ENCODE measurements at regions not wholly inside any gene's neighbourhood (a gene's known extent, or its start where the extent isn't known, plus 50 kb on each side); places are given as distances from the start of the nearest gene placed in this dataset.

- DNase-seq (ENCODE audit: low spot score) = no peak
Measured at GRCh38 chr21:43348170-43348766, 78.7 kb downstream of the SIK1 start.

GRCh38 chr21:43347461-43348169, 79.3 kb downstream of the SIK1 start:
- DNase-seq (ENCODE audit: low spot score) = no peak

- no peak for DNase-seq (ENCODE audit: low spot score)
Measured at GRCh38 chr21:43346551-43346950, 80.4 kb downstream of the SIK1 start.

GRCh38 chr21:43345746-43346409, 81.1 kb downstream of the SIK1 start:
- DNase-seq (ENCODE audit: low spot score) = no peak

DNA sequence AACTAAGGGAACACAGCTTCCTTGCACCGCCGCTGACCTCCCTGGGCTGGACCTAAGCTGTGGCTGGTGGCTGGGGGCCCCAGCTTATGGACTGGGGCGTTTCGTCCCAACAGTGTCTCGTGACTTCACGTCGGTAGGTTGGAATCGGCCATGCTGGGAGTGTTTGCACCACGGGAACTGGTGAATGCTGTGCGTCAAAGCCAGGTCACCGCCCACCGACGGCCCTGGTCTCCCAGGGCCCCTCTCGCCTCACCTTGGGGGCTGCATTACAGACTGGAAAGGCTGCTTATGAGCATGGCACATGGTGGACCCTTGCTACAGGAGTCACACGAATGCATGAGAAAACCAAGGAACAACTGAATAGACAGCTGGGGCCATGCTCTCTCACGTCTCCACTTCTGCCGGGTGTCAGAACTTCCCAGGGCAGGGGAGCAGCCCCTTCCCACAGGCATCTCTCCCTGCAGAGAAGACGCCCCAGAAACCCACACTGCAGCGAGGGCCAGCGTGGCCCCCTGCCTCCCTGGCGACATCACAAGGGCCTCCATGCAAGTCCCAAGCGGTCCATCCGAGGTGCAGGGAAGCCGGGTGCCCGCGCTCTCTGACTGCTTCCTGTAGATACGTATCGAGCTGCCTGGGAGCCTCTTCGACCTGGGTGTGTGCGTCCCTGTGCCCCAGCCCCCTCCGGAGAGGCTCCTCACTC, 81.7 kb downstream of the SIK1 start:
- no peak for DNase-seq (ENCODE audit: low spot score)

DNA sequence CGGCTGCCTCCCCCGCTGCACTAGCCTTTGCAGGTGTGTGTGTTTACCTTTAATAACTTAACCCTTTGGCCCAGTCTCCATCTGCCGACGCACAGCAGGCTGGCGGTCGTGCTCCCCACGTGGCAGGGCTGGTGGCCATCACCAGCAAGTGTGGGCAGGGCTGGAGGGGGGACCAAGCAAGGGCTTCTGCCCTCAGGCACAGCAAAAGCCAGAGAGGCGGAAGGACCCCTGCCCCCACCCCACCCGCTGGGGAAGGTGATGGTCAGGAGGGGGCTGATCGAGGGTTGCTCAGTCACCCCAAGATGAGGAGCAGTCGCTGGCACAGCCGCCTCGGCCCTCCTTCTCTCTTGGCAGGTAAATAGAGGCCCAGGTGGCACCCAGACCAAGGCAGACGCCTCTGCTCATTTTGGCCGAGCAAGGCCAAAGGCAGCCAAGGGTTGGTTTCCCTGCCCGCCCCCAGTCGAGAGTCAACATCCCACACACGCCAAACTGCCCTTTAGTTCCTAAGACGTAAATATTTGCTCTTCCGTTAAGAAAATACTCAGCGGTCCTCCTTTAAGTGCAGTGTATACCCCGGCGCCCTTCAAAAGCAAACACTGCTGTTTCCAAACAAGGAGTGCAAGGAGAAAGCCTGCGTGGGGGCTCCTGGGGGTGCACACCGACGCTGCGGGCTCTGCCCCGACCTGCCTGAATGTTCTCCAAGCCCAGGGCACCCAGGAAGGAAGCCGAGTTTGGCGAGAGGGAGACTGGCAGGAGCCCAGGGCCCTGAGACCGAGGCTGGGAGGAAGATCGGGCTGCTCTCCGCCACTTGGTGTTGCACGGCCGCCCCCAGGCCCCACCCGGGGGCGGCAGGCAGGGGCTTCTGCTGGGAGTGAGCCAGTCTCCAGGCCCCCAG, 82.7 kb downstream of the SIK1 start:
- DNase-seq (ENCODE audit: low spot score) = no peak

DNA sequence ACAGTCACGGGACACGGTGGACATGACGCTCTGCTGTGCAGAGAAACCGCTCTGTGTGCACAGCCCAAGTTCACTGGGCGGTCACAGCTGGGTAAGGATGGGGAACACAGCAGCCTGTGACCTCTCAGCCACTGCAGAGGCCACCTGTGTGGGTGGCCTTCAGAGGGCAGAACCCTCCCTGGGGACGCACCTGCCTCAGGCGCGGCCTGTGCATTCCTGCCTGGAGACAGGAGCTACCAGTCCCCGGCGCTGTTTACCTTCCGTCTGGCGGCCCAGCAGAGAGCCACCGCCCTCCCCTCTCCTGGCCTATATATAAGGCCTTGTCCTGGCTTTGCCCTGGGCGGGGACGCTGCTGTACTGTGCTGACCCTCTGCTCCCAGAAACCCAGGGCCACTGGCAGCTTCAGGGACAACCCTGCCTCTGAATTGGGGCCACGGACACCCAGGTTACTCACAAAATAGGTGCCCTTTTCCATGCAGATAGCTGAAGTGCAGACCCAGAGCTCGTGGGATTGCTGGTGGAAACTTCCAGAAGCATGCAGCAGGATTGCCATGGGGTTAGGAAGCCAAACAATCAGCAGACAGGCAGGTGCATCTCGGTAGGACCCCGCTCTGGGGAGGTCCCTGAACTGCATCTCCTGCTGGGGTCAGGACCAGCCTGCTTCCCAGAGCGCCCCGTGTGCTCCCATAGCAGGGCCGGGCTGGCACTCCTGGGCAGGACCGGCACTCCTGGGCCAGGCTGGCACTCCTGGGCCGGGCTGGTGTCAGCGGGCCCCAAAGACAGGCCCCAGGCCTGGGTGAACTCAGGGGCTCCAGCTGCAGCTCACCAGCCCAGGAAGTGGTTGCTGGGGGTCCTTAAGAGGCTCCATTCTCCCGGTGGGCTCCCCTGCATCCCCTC, 83.6 kb downstream of the SIK1 start:
- DNase-seq (ENCODE audit: low spot score) = no peak

DNA sequence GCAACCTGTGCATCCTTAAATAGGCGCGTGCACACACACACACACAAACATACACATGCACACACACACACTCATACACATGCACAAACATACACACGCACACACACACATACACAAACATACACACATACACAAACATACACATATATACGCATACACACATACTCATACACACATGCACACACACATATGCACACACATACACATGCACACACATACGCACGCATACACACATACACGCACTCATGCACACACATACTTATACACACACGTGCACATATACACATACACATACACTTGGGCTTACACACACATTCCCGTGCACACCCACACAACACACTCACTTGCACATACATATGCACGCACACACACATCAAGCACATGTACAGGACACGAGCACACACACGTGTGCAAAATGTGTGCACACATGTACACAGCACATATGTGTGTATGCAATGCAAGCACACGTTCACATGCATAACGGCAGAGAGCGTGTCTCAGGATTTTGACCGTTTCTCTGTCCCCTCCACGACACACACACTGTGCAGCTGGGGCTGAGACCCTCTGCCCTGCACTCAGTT, 84.5 kb downstream of the SIK1 start:
- no peak for DNase-seq (ENCODE audit: low spot score)

GRCh38 chr21:43341378-43342161, 85.4 kb downstream of the SIK1 start:
- DNase-seq (ENCODE audit: low spot score) = no peak

DNA sequence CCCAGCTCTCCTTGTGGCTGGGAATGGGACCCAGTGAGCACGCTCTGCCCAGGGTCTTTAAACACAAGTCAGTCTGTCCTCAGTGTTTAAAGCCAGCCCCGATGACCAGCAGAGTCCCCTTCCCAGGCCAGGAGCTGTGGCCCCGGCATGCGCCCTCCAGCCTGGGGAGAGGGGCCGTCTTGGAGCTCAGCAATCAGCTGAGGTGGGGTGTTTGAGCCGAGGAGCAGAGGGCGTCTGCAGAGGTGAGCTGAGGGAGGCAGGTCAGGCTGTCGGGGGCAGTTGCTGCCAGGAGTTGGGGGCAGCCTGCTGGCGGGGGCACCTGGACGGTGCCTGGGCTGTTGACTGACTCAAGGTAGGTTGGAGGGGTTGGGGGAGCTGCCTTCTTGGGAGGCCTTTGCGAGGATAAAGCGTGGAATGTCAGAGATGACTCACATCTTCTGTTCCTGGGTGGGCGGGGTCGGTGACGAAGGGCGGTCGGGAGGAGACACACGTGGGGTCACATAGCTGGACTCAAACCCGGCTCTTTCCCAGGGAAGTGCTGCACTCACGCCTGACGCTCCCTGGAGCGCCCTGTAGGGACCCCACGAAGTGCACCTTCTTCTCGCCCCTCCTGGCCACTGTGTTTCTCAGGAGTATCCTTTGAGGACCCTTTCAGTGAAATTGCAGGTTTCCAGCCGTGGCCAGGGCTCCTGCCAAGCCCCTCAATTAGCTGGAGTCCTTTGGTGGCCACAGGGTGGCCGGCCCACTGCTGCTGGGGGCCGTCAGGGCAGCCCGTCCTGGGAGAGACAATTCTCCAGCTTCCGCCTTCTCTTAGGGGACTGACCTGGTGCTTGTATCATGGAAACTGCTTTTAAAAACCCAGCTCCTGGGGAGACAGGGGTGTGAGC, 86.2 kb downstream of the SIK1 start:
- no peak for DNase-seq (ENCODE audit: low spot score)

DNA sequence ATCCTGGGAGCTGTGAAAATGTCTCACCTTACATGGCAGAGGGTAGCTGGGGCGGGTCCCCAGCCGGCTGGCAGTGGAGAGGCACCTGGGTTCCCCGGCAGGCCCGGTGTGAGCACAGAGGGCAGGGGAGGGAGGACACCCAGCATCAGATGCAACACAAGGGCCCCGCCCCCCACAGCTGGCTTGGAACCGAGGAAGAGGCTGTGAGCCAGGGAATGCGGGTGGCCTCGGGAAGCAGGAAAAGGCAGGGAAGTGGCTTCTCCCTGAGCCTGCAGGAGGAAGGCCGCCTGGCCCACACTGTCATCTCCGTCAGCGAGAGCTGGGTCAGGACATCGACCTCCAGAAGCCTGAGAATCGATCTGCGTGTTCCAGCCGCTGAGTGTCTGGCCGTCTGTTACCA, 87.3 kb downstream of the SIK1 start:
- DNase-seq (ENCODE audit: low spot score) = no peak

- DNase-seq (ENCODE audit: low spot score) = no peak
Measured at GRCh38 chr21:43338951-43339350, 88.0 kb downstream of the SIK1 start.

DNA sequence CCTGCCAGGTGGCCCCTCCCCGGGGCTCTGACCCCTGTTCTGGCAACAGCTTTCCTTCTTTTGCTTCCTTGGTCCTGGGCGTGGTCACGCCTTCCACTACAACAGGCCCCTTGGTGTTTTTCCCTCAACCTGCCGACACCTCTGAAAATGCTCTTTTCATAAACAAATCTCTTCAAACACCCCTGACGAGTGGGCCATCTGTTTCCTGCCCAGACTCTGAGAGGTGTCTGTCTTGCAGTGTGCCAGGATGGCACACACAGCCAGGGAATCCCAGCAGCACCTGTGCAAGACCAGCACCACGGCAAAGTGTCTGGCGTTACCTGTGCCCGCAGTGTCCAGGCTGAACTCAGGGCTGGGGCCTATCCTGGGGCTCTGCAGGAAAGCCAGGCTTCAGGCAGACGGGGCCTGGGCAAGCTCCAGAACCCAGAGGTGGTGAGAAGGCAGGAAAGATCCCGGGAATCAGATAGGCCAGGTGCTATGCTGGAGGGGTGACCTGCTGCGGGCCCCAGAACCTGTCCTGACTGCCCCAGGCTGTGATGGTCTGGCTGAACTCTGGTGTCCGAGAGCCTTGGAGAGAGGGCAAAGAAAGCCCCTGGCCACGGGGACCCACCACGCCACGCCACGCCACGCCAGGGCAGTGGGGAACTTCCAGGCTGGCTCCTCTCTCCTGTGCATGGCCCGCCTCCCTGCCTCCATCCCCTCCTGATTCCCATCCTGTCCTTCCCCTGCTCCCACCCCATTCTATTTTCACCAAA, 88.9 kb downstream of the SIK1 start:
- DNase-seq (ENCODE audit: low spot score) = no peak

GRCh38 chr21:43335119-43335518, 91.8 kb downstream of the SIK1 start:
- no peak for DNase-seq (ENCODE audit: low spot score)

DNA sequence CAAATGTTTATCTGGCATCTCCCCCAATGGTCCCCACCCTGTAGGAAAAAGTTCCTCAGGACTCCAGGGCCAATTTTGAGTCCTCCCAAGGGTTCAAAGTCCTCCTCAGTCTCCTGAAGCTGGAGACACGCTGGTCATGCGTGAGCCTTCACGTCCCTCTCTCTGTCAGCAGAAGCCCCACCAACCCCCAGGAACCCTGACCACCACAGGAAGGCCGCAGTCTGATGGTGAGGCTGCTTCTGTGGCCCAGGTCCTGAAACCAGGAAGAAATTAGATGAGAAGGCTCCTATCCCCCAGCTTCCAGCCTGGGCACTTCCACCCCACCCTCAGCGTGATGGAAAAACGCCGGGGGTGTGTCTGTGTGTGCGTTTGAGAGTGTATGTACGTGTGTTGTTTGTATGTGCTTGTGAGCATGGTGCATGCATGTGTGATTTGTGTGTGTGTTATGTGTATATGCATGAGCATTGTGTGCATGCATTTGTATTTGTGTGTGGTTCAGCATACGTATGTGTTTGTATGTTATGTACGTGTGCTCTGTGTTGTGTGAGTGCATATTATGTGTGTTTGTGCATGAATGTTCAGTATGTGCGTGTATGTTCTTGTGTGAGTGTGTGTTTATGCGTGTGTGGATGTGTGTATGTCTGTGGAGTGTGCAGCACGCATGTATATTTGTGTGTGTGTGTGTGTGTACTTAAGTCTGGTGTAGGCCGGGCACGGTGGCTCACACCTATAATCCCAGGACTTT, 92.5 kb downstream of the SIK1 start:
- no peak for DNase-seq (ENCODE audit: low spot score)

DNA sequence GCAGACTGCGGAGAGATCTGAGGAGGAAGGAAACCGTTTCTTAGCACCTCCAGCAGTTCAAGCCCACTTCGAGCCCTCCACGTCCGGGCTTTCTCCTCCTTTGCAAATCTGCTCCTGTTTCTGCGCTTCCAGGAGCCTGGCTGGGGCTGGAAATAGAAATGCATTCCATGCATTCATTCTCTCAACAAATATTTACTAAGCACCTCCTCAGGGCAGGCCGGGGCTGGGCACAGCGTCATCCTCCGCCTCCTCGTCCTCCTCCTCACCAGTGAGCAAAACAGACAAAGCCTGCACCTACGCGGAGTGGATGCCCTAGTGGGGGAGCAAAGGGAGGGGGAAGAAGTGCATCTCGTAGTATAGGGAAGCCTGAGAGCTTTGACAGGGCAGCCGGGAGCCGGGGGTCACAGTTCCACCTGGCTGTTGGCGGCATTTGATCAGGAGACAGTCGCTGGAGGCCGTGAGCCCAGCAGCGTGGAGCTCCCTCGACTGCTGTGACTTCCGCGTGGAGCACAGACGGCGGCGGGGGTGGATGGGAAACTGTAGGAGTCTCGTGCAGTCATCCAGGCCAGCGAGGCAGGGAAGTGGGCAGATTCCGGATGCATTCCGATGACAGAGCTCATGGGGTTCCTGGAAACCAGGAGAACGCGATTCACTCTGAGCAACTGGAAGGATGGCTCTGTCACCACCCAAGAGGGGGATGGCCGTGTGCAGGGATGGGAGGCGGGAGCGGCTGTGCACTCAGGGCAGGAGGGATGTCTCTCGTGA, 93.5 kb downstream of the SIK1 start:
- DNase-seq (ENCODE audit: low spot score) = no peak
